Right ventricle myocardium superior (tissue), 1 donor: ENCODE measurements at regions not wholly inside any gene's neighbourhood (a gene's known extent, or its start where the extent isn't known, plus 50 kb on each side); places are given as distances from the start of the nearest gene placed in this dataset.

Experiments used
- ATAC-seq: fragments of 200-7000 bp; cut with Tn5 transposase; one replicate; pipeline ENCODE4 v1.9.1; 2020; ENCODE audit warnings: mild to moderate bottlenecking; ENCODE audit not compliant: poor library complexity
- DNase-seq: peaks from one replicate; pipeline ENCODE4 v3.0.0-alpha.2; 2020
- intact Hi-C: fragments of 100-400 bp; cut with DNase I; formaldehyde crosslinking; loops from one replicate; pipeline ENCODE4 v1.11.2; 2022
- donor health status: DM: no; HTN: yes; CAD: no; lungs with severe emphysema.

DNA sequence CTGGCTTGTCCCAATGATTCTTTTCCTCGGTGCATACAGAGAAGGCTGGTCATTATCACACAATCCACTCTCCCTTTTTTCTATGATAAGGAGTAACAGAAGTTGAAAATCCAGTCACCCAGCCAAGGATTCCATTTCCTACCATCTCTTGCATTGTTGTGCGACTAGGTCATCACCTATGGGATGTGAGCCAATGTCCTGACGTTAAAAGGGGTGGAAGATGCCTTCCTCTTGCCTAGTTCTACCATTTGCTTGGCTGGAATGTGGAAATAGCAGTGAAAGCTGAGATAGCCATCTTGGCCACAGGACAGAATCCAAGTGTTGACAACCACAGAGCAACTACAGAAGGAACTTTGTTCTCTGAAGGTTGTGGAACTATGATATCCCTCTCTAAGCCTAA, 132.2 kb upstream of the KIT start:
- DNase-seq (no peak), ATAC-seq (peak; percentile 22)
- intact Hi-C loops: no loop called here

DNA sequence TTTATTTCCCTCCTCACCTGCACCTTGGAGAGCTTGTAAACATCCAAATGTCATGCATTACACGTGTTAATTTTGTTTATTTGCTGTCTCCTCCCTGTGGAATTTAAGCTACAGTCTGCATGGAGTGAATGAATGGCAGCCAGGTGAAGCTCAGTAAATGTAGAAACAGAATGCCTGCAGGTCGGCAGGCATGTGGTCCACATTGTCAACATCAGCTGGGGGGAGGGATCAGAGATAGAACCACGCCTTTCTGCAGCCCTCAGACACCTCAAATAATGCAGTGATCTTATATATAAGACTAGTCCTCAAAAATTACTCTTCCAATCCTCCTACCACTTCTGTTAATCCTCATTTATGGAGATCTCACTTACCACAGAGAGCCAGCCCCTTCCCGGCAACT, 131.2 kb upstream of the KIT start:
- DNase-seq: no peak

DNA sequence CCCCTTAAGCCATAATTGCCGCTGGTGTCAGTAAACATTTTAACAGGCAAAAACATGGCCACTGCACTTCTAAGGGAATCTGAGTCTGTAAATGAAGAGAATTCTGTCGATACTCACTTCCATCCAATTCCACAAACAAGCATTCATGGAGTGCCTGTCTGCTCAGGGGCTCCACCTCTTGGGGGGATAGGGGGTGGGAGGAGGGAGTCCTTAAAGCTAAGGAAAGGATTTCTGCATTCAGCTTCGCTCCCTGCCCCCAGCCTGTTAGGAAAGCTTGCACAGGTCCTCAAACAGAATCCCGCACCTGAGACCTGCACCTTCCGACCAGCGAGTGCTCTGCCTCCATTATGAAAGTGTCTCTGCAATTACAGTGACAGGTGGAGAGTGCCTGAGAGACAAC, 130.2 kb upstream of the KIT start:
- no peak for ATAC-seq
- DNase-seq: no peak
- intact Hi-C loops: no loop called here

More for the DNA sequence above, 131.2 kb upstream of the KIT start:
- intact Hi-C loops: no loop called here
- no peak for ATAC-seq

DNA sequence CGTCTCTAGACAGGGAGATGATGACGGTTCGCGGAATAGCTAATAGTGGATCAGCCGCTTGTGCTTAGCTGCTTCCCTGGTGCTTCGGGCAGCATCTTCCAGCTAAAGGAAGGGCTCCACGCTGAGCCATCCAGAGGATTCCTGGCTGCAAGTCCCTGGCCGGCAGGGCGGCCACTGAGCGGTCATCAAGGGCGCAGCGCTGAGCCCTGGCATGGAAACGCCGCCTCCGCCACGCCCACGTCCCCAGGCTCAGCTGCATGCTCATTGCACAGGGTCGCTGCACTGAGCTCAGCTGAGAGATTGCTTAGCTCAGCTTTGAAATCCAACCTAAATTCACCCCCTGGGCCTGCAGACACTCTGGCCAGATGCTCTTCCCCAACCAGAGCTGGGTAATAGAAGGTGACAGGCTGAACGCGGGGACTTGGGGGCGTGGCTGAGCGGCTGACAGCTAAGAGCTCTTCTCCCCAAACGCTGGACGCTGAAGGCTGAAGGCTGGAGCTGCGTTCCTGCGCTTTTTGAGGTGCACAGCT, 118.2 kb upstream of the KIT start:
- intact Hi-C loops: no loop called here
- peak; percentile 79 for DNase-seq

DNA sequence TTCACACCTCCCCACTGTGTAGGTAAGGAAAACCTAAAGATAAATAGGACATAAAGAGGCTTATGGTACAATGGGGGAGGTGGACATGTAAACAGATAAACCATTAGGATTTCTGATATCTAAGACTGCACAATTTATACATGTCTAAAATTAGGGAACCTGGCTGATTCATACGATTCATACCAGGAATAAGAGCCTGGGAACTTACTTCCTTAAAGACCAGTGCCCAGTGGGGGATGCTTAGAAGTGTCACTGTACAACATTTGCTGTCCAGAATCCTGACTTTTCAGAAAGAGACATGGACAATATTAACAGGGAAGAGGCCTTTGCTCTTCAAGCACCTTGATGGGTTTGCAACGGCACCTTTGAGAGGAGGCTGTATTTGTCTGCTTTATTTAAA, 116.8 kb upstream of the KIT start:
- intact Hi-C loops: no loop called here
- ATAC-seq: no peak
- no peak for DNase-seq

More for the DNA sequence above, 118.2 kb upstream of the KIT start:
- peak; percentile 98 for ATAC-seq

DNA sequence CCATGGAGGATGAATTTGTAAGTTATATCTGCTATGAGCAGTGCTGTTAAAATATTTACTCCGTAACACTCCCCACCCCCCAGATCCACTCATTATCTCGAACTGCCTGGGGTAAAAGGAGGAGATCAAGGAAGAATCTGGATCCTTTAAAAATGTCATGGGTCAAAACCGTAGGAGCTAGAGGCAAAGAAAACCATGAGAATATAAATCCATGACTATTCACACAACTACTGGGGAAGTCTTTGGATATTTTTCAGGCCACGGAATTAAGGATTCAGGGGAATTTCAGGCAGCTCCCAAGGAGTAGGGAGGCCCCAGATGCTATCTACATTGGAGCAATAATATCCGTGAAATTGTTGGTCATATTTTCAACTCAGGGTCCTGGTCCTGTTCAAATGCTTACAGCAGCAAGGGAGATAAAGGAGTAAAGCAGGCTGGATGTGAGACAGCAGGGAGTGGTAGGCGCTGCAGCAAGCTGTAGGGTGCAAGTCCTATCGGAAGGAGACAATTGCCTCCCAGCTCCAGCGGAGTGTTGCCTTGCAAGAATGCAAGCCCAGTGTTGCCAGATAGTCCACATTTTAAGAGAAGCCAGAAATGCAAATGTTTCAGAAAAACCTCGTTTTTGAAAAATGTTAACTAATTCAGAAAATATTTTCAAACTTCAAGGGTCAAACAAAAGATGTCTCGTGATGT, 116.2 kb upstream of the KIT start:
- DNase-seq (no peak), ATAC-seq (no peak)
- intact Hi-C loops: no loop called here

DNA sequence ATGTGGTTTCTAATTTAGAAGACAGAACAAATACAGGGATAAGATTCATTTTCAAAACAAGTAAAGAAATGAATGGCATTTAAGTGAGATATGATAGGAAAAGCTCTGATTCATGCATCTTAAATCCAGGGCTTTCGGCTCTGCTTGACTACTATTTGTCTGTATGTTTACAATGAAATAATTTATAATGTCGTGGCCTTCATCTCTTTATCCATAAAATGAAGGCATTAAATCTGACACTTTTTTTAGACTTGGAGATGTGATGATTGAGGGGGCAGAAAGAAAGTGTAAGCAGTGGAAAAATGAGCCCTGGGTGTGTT, 115.7 kb upstream of the KIT start:
- intact Hi-C loops: no loop called here
- ATAC-seq (no peak), DNase-seq (no peak)

DNA sequence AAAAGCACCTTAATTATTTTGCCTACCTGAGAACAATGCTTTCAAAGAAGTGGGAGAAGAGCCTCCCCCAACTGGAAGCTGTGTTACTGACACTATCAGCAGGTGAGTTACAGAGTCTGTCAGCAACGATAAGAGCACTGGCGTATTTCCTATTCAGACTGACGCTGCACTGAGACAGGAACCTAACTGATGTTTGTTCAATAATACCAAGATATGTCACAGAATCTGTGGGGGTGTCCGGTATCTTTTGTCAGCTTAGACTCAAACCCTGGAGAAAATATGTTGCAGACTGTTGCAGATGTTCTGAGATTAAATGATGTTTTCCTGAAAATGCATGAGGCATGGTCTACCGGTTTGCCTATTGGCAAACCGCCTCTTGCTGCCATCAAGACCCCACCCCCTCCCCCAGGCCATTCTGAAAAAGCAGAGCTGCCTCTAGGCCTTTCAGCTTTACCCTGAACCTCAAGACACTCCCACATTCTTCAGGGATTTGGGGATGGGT, 115.2 kb upstream of the KIT start:
- DNase-seq: no peak
- intact Hi-C loops: no loop called here

DNA sequence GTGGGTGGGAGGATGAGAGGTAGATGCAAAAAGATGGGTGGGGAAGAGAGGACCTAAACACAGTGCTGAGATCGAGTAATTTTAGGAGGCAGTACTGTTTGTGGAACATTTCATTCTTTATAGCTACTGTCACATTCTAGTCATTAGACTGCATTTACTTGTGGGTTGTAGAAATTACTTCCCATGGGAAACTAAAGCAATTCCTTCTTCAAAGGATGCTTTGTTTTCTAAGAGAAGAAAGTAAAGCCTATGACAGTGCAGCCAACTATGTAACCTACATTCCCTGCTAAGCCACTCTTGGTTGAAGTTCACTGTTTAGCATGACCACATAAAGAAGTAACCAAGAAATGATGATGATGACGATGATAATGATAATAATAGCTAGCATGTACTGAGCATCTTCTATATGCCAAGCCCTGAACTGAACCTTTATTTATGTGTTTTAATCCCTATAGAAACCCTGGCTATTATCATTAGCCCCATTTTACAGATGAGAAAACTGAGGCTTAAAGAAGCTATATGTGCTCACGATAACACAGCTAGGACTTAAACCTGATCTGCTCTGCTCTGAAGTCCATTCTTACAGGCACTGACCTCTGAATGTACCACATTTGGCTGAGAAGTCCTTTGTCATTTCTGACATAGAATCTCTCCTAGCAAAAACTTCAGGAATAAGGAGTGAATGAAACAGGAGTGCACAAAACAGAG, 114.5 kb upstream of the KIT start:
- DNase-seq: no peak
- intact Hi-C loops: no loop called here
- no peak for ATAC-seq

More for the DNA sequence above, 115.2 kb upstream of the KIT start:
- ATAC-seq: no peak

DNA sequence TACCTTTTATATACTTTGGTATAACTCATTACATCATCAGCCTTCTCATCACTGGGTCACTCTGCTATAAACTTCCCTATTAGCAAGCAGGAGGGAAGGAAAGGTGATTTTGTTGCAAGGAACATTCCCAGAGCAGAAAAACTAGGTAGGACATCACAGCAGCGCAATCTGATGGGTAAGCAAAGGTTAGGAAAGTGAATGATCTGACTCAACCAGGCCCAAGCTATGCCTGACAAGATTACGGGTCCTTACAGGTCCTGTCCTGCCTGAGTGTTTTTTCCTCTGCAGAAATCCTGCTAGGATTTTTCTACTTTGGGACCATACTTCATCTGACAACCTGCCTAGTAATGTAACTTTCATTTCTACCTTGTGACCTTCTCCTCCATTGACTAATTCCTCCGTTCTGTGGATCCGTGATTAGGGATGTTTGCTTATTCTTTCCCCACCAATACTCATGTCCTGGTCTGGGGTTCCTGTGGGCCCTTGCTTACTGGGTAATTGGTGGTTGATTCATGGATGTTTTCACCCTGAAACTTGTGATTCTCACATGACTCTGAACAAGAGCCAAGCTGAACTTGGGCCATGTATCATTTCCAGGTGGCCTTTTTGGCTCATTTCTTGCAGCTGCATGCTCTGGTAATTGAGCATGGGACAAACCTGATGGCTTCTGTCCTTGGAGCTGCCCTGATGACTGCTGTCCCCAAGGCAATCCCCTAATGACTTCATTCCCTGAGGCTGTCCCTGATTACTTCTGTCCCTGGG, 111.9 kb upstream of the KIT start:
- no peak for DNase-seq
- ATAC-seq: no peak
- intact Hi-C loops: no loop called here

DNA sequence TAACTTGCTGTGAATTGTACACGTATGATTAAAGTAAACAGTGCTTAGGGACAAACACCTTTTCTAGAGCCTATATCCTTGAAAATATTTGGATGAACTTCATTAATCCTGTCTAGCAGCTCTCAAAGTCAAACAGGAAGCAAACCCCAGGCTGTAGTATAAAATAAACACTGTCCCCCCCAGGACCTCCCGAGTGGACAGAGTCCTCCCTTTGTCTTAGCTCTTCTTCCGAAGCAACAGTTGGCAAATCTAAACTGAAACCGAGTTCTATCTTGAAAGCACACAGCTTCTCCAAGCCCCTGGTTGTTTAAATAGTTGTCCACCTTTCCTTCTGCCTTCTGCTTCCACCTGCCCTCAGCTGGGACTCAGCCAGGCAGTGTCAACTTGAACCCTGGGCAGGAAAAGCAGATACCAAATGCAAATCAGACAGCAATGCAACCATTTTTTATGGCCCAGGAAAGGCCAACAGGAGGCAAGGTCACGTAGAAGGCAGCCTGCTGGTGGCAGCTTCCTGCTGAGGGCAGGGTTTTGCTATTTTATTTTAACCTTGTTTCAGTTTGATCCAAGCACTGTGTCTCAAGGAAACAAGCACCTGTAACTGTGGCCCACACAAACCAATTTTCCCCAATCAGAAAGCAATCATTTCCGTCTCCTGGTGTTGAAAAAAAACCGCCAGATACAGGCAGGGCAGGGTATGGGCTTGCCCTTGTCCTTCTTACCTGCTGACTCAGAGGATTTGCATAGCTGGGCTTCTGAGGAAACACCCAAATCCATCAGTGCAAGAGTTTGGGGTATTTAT, 110.3 kb upstream of the KIT start:
- intact Hi-C loops: no loop called here
- ATAC-seq: no peak
- no peak for DNase-seq

DNA sequence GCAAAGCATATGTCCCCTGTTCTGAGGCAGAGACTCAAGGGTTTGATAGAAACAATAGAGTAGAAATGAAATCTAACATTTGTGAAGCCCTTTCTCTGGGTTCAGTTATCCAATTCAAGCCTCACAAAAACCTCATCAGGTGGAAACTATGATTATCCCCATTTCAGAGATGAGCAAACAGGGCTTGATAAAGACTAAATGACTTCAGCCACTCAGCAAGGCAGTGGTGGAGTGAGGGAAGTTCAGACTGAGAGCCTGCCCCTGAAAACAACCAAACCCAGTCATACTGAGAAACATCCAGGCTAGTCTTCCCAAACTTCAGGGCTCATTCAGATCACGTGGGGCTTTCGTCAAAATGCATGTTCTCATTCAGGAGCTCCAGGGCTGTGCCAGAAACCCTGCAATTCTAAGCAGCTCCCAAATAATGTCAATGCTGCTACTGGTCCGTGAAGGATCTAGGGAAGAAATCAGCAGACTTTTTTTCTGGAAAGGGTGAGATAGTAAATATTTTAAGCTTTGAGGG, 109.6 kb upstream of the KIT start:
- intact Hi-C loops: no loop called here
- no peak for ATAC-seq
- no peak for DNase-seq

DNA sequence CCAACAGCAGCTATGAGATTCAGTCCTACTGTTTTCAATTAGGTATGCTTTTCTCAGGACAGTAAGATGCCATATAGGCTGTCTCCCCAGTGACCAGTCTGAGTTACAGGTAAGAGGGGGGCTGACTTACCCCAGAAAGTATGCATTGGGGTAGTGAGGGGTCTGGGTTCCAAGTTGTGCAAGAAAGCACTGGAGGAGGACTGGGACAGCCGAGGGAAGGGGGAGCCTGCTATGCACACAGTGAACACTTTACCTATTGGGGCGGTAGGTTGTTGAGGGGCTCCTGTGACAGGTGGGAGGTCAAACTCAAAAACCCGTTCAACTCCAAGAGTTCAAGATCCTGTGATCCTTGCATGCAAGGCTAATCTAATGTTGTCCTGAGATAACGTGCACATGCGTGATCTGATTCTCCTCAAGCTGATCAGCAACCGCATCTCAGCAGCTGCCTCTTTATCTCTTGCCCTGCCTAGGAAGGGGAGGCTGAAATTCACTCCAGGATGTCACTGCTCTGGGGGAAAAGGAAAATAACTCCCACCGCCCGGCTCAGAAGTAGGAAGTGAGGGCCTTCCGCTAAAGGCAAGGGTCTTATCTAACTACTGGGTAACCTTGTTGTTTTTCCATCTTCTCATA, 108.8 kb upstream of the KIT start:
- intact Hi-C loops: no loop called here
- ATAC-seq: no peak
- DNase-seq: no peak

DNA sequence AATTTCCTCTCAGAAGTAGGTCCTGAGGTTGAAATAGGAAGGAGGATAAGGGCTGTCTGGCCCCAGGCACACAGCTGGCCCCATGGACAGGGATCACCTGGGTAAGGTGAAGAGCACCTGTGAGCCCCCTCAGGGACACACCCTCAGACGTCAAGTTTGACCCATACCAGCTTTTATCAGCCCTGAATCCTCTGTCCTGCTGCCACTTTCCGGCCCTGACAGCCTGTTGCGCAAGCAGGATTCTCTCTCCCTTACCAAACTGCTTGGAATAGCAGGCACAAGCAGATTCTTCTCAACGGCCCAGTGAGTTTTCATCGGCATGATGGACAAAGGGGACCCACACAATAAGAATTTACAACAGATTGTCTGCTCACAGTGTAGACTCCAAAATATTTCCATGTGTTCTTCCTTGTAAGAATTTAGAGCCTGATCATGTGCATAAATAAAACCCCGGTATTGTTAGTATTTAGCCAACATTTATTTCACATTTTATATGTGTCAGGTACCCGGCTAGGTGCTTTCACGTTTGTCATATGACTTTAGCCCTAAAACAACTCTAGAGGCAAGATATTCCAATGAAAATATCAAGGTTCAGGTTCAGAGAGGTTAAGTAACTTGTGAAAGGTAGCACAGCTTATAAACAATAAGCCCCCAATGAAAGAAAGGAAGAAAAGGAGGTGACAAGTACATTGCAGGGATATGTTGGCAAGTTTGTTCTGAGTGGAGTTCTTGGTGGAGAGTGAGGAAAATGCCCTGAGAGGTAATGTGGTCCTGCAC, 107.2 kb upstream of the KIT start:
- ATAC-seq (peak; percentile 72), DNase-seq (no peak)
- intact Hi-C loops: no loop called here

DNA sequence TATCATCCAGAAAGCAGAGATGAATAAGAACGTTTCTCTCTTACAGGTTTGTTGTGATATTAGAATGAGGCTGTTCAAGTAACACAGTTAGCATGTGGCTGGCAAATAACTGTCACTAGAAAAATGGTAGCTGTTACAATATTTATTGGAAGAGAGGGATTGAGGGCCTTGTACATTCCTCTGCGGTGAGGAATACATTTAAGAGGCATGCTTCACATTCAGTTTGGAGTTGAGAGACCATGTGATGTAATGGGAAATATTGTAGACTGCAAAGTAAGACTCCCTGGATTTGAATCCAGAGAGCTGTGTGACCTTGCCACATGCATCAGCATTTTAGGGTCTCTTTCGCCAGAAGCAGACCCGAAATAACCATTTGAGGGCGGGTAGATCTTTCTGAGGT, 104.8 kb upstream of the KIT start:
- intact Hi-C loops: no loop called here
- no peak for DNase-seq
- no peak for ATAC-seq

DNA sequence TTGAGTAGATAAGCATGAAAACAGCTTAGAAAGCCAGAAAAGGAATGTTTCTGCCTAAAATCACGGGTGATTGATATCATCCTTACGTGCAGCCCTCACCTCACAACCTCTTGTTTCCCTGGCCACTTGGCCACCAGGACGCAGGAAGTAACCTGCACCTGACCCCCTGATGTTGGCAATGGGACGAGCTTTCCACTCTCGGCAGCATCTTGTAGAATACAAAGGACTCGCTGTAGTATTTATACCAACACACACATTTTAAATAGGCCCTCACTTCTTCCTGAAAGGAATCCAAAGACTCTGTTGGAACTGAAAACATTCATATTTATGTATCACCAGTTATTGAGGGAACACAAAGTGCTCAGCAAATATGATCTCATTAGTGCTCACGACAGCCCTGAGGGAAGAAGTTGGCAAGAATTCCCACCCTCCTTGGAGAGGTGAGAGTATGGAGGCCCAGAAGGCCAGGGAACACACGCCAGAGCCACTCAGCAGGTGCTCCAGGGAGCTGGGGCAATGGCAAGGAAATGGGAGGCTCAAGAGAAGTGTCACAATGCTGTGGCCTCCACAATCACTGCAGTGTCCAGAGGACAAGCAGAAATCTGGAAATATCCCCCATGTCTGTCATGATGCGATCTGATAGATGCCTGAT, 103.3 kb upstream of the KIT start:
- intact Hi-C loops: no loop called here
- DNase-seq (no peak), ATAC-seq (peak; percentile 15)

DNA sequence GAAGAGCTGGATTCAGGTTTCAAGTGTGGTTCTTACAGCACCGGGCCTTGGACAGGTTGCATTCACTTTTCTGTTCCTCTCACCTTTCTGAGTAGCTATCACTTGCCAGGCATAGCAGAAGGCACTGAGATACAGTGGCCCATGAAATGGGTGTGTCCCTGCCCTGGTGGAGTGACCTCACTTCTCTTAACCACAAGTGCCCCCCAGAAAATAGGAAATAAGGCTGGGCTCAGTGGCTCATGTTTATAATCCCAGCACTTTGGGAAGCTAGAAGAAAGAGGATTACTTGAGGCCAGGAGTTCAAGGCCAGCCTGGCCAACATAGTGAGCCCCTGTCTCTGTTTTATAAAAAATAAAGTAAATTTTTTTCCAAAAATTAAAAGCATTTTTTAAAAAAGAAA, 101.7 kb upstream of the KIT start:
- no peak for DNase-seq
- ATAC-seq: no peak
- intact Hi-C loops: no loop called here
